ENCODE measurements at regions not wholly inside any gene's neighbourhood (a gene's known extent, or its start where the extent isn't known, plus 50 kb on each side); places are given as distances from the start of the nearest gene placed in this dataset.

- WGBS, 5 donors: 0 to 1% (median 0%) methylated on average over 2 of the region's 2 CpGs
- H3K27ac ChIP-seq: no peak overlapping the region
- H3K4me3 ChIP-seq: no peak overlapping the region
- no peaks in the 10 kb centered on the region for H3K27me3 ChIP-seq
- H3K9me3 ChIP-seq: no peaks in the 10 kb centered on the region
- H3K4me1 ChIP-seq: peaks cover 0 to 13% (median 4%) of the 10 kb centered on the region in 4 donors
- peak in 5 of 7 experiments; percentile 48 to 62 (median 50) for TF ChIP-seq CTCF (IDR thresholded peaks at IDR 0.05)
- no peak for TF ChIP-seq POLR2A (IDR thresholded peaks at IDR 0.05)
- TF ChIP-seq EP300 (IDR thresholded peaks at IDR 0.05): no peak
- H3K36me3 ChIP-seq: no peaks in the 10 kb centered on the region
- DNase-seq: peak in 1 of 2 donors; percentile 89
- intact Hi-C loops (cut with DNase I; ENCODE audit: low total_unique reads): no loop called here
Observed at GRCh38 chr4:136864604-136865185, 667.6 kb downstream of the PCDH18 start.

GRCh38 chr4:136863756-136864155, 668.5 kb downstream of the PCDH18 start:
- no peak for DNase-seq
- 2 to 15% (median 5%) methylated on average over 1 of the region's 1 CpG for WGBS, 5 donors
- H3K27me3 ChIP-seq: no peaks in the 10 kb centered on the region
- H3K4me1 ChIP-seq: peaks cover 0 to 13% (median 4%) of the 10 kb centered on the region in 4 donors
- TF ChIP-seq EP300 (IDR thresholded peaks at IDR 0.05) (no peak), POLR2A (IDR thresholded peaks at IDR 0.05) (no peak), CTCF (IDR thresholded peaks at IDR 0.05) (no peak), POLR2AphosphoS5 (IDR thresholded peaks at IDR 0.05) (no peak)
- no peak overlapping the region for H3K4me3 ChIP-seq
- intact Hi-C loops (cut with DNase I; ENCODE audit: low total_unique reads): no loop called here
- H3K9me3 ChIP-seq: no peaks in the 10 kb centered on the region
- no peak overlapping the region for H3K27ac ChIP-seq
- H3K36me3 ChIP-seq: no peaks in the 10 kb centered on the region

GRCh38 chr4:136862653-136863052, 669.6 kb downstream of the PCDH18 start:
- Histone ChIP-seq H3K36me3 (no peaks in the 10 kb centered on the region), H3K4me3 (no peak overlapping the region), H3K4me1 (peaks cover 0 to 13% (median 4%) of the 10 kb centered on the region in 4 donors), H3K27ac (no peak overlapping the region), H3K27me3 (no peaks in the 10 kb centered on the region), H3K9me3 (no peaks in the 10 kb centered on the region)
- 55 to 71% (median 64%) methylated on average over 3 of the region's 3 CpGs for WGBS, 5 donors
- DNase-seq: peak in 1 of 2 donors; percentile 8
- TF ChIP-seq POLR2AphosphoS5 (IDR thresholded peaks at IDR 0.05): no peak
- intact Hi-C loops (cut with DNase I; ENCODE audit: low total_unique reads): no loop called here

GRCh38 chr4:136861091-136861490, 671.2 kb downstream of the PCDH18 start:
- Histone ChIP-seq H3K27me3 (no peaks in the 10 kb centered on the region), H3K4me1 (peaks cover 0 to 13% (median 4%) of the 10 kb centered on the region in 4 donors), H3K4me3 (no peak overlapping the region), H3K36me3 (no peaks in the 10 kb centered on the region), H3K27ac (no peak overlapping the region), H3K9me3 (no peaks in the 10 kb centered on the region)
- TF ChIP-seq EP300 (IDR thresholded peaks at IDR 0.05) (no peak), POLR2AphosphoS5 (IDR thresholded peaks at IDR 0.05) (no peak), POLR2A (IDR thresholded peaks at IDR 0.05) (no peak), CTCF (IDR thresholded peaks at IDR 0.05) (no peak)
- no peak for DNase-seq
- 49 to 57% (median 56%) methylated on average over 2 of the region's 2 CpGs for WGBS, 5 donors
- intact Hi-C loops (cut with DNase I; ENCODE audit: low total_unique reads): no loop called here

- Histone ChIP-seq H3K9me3 (no peaks in the 10 kb centered on the region), H3K36me3 (no peaks in the 10 kb centered on the region), H3K27ac (no peak overlapping the region), H3K4me1 (peaks cover 0 to 7% (median 2%) of the 10 kb centered on the region in 4 donors), H3K27me3 (no peaks in the 10 kb centered on the region), H3K4me3 (no peak overlapping the region)
- no peak for DNase-seq
- TF ChIP-seq POLR2A (IDR thresholded peaks at IDR 0.05) (no peak), EP300 (IDR thresholded peaks at IDR 0.05) (no peak), CTCF (IDR thresholded peaks at IDR 0.05) (no peak), POLR2AphosphoS5 (IDR thresholded peaks at IDR 0.05) (no peak)
- intact Hi-C loops (cut with DNase I; ENCODE audit: low total_unique reads): no loop called here
Observed at GRCh38 chr4:136858903-136859302, 673.4 kb downstream of the PCDH18 start.

Data from stomach (tissue), 8 donors.